Activated T-cell treated with anti-CD3 and anti-CD28 coated beads, Interleukin-2, amount 50 U/mL, for 24 hours (primary cell): ENCODE measurements at regions not wholly inside any gene's neighbourhood (a gene's known extent, or its start where the extent isn't known, plus 50 kb on each side); places are given as distances from the start of the nearest gene placed in this dataset.

ENCODE experiments used
- DNase-seq: peaks from one replicate; pipeline ENCODE4 v3.0.0-alpha.2; 2020
- H3K27ac Mint-ChIP-seq: 2 replicates; pipeline ENCODE4 v1.8.0; 2020; ENCODE audit warnings: mild to moderate bottlenecking, mixed read lengths
- H3K27me3 Mint-ChIP-seq: 2 replicates; pipeline ENCODE4 v1.8.0; 2020; ENCODE audit warnings: mixed read lengths
- H3K36me3 Mint-ChIP-seq: 2 replicates; pipeline ENCODE4 v1.8.0; 2020; ENCODE audit warnings: low read depth, mixed read lengths
- H3K4me1 Mint-ChIP-seq: 2 replicates; pipeline ENCODE4 v1.8.0; 2020; ENCODE audit warnings: low read depth, mixed read lengths
- H3K4me3 Mint-ChIP-seq: 2 replicates; pipeline ENCODE4 v1.8.0; 2020; ENCODE audit warnings: mild to moderate bottlenecking, moderate library complexity, mixed read lengths
- H3K9me3 Mint-ChIP-seq: 2 replicates; pipeline ENCODE4 v1.8.0; 2020; ENCODE audit warnings: mixed read lengths

GRCh38 chr9:106557996-106558667 is 304.8 kb upstream of the ZNF462 start:
- Mint-ChIP-seq H3K9me3 (peaks cover 9% of the 10 kb centered on the region), H3K36me3 (no peaks in the 10 kb centered on the region), H3K4me3 (no peak overlapping the region), H3K4me1 (no peaks in the 10 kb centered on the region), H3K27ac (no peak overlapping the region), H3K27me3 (no peaks in the 10 kb centered on the region)
- no peak for DNase-seq

GRCh38 chr9:106560540-106560939 is 302.4 kb upstream of the ZNF462 start:
- peaks cover 3% of the 10 kb centered on the region for H3K9me3 Mint-ChIP-seq

GRCh38 chr9:106575823-106576222 is 287.1 kb upstream of the ZNF462 start:
- H3K27ac Mint-ChIP-seq: no peak overlapping the region
- H3K4me1 Mint-ChIP-seq: no peaks in the 10 kb centered on the region
- no peak overlapping the region for H3K4me3 Mint-ChIP-seq
- peaks cover 21% of the 10 kb centered on the region for H3K9me3 Mint-ChIP-seq
- DNase-seq: no peak
- no peaks in the 10 kb centered on the region for H3K27me3 Mint-ChIP-seq
- no peaks in the 10 kb centered on the region for H3K36me3 Mint-ChIP-seq

More at GRCh38 chr9:106560540-106560939, 302.4 kb upstream of the ZNF462 start:
- H3K27me3 Mint-ChIP-seq: no peaks in the 10 kb centered on the region
- no peak for DNase-seq
- no peaks in the 10 kb centered on the region for H3K36me3 Mint-ChIP-seq
- no peak overlapping the region for H3K27ac Mint-ChIP-seq
- no peaks in the 10 kb centered on the region for H3K4me1 Mint-ChIP-seq
- H3K4me3 Mint-ChIP-seq: no peak overlapping the region

- Mint-ChIP-seq H3K9me3 (peaks cover 16% of the 10 kb centered on the region), H3K27ac (no peak overlapping the region), H3K4me3 (no peak overlapping the region), H3K27me3 (no peaks in the 10 kb centered on the region), H3K4me1 (no peaks in the 10 kb centered on the region), H3K36me3 (no peaks in the 10 kb centered on the region)
- no peak for DNase-seq
These were observed 286.7 kb upstream of the ZNF462 start for GRCh38 chr9:106576232-106576760.

GRCh38 chr9:106577121-106577520 is 285.8 kb upstream of the ZNF462 start:
- H3K27me3 Mint-ChIP-seq: no peaks in the 10 kb centered on the region
- H3K9me3 Mint-ChIP-seq: peaks cover 12% of the 10 kb centered on the region
- no peaks in the 10 kb centered on the region for H3K4me1 Mint-ChIP-seq
- H3K4me3 Mint-ChIP-seq: no peak overlapping the region
- no peaks in the 10 kb centered on the region for H3K36me3 Mint-ChIP-seq
- DNase-seq: no peak
- no peak overlapping the region for H3K27ac Mint-ChIP-seq

GRCh38 chr9:106580546-106580945 is 282.4 kb upstream of the ZNF462 start:
- H3K4me1 Mint-ChIP-seq: no peaks in the 10 kb centered on the region
- no peaks in the 10 kb centered on the region for H3K27me3 Mint-ChIP-seq

GRCh38 chr9:106581973-106582372 is 281.0 kb upstream of the ZNF462 start:
- H3K27ac Mint-ChIP-seq: no peak overlapping the region
- no peak overlapping the region for H3K4me3 Mint-ChIP-seq
- H3K36me3 Mint-ChIP-seq: no peaks in the 10 kb centered on the region
- DNase-seq: no peak
- H3K27me3 Mint-ChIP-seq: no peaks in the 10 kb centered on the region
- H3K4me1 Mint-ChIP-seq: no peaks in the 10 kb centered on the region
- H3K9me3 Mint-ChIP-seq: peaks cover 12% of the 10 kb centered on the region

More at GRCh38 chr9:106580546-106580945, 282.4 kb upstream of the ZNF462 start:
- H3K9me3 Mint-ChIP-seq: peaks cover 8% of the 10 kb centered on the region
- DNase-seq: no peak
- H3K27ac Mint-ChIP-seq: no peak overlapping the region
- no peak overlapping the region for H3K4me3 Mint-ChIP-seq
- no peaks in the 10 kb centered on the region for H3K36me3 Mint-ChIP-seq

- H3K4me3 Mint-ChIP-seq: no peak overlapping the region
- no peak overlapping the region for H3K27ac Mint-ChIP-seq
- H3K9me3 Mint-ChIP-seq: peaks cover 7% of the 10 kb centered on the region
- no peaks in the 10 kb centered on the region for H3K27me3 Mint-ChIP-seq
- DNase-seq: no peak
- no peaks in the 10 kb centered on the region for H3K36me3 Mint-ChIP-seq
- H3K4me1 Mint-ChIP-seq: no peaks in the 10 kb centered on the region
These were observed 279.2 kb upstream of the ZNF462 start for GRCh38 chr9:106583751-106584150.

GRCh38 chr9:106587042-106587441 is 275.9 kb upstream of the ZNF462 start:
- no peak overlapping the region for H3K27ac Mint-ChIP-seq
- H3K4me1 Mint-ChIP-seq: no peaks in the 10 kb centered on the region
- peaks cover 9% of the 10 kb centered on the region for H3K9me3 Mint-ChIP-seq
- no peaks in the 10 kb centered on the region for H3K27me3 Mint-ChIP-seq
- no peak for DNase-seq
- no peak overlapping the region for H3K4me3 Mint-ChIP-seq
- H3K36me3 Mint-ChIP-seq: no peaks in the 10 kb centered on the region

GRCh38 chr9:106588626-106589025 is 274.3 kb upstream of the ZNF462 start:
- DNase-seq: no peak
- H3K4me3 Mint-ChIP-seq: no peak overlapping the region
- no peak overlapping the region for H3K27ac Mint-ChIP-seq
- H3K4me1 Mint-ChIP-seq: no peaks in the 10 kb centered on the region
- no peaks in the 10 kb centered on the region for H3K36me3 Mint-ChIP-seq
- peaks cover 7% of the 10 kb centered on the region for H3K9me3 Mint-ChIP-seq
- no peaks in the 10 kb centered on the region for H3K27me3 Mint-ChIP-seq

- H3K27me3 Mint-ChIP-seq: no peaks in the 10 kb centered on the region
- no peak for DNase-seq
- H3K9me3 Mint-ChIP-seq: peaks cover 4% of the 10 kb centered on the region
- H3K4me3 Mint-ChIP-seq: no peak overlapping the region
- no peak overlapping the region for H3K27ac Mint-ChIP-seq
- no peaks in the 10 kb centered on the region for H3K36me3 Mint-ChIP-seq
- H3K4me1 Mint-ChIP-seq: no peaks in the 10 kb centered on the region
These were observed 272.0 kb upstream of the ZNF462 start for GRCh38 chr9:106590759-106591505.

- H3K36me3 Mint-ChIP-seq: no peaks in the 10 kb centered on the region
- H3K27ac Mint-ChIP-seq: no peak overlapping the region
- H3K4me1 Mint-ChIP-seq: no peaks in the 10 kb centered on the region
- peaks cover 3% of the 10 kb centered on the region for H3K9me3 Mint-ChIP-seq
- DNase-seq: no peak
- no peaks in the 10 kb centered on the region for H3K27me3 Mint-ChIP-seq
- H3K4me3 Mint-ChIP-seq: no peak overlapping the region
These were observed 269.8 kb upstream of the ZNF462 start for GRCh38 chr9:106593201-106593600.

- no peak for DNase-seq
- H3K4me3 Mint-ChIP-seq: no peak overlapping the region
- no peaks in the 10 kb centered on the region for H3K9me3 Mint-ChIP-seq
- no peak overlapping the region for H3K27ac Mint-ChIP-seq
- H3K27me3 Mint-ChIP-seq: no peaks in the 10 kb centered on the region
- H3K36me3 Mint-ChIP-seq: no peaks in the 10 kb centered on the region
- H3K4me1 Mint-ChIP-seq: no peaks in the 10 kb centered on the region
These were observed 266.0 kb upstream of the ZNF462 start for GRCh38 chr9:106596984-106597383.

GRCh38 chr9:106600955-106601560 is 261.9 kb upstream of the ZNF462 start:
- Mint-ChIP-seq H3K9me3 (peaks cover 2% of the 10 kb centered on the region), H3K36me3 (no peaks in the 10 kb centered on the region), H3K27me3 (no peaks in the 10 kb centered on the region), H3K4me1 (no peaks in the 10 kb centered on the region), H3K4me3 (no peak overlapping the region), H3K27ac (no peak overlapping the region)
- DNase-seq: no peak

- Mint-ChIP-seq H3K27ac (no peak overlapping the region), H3K4me1 (no peaks in the 10 kb centered on the region), H3K9me3 (peaks cover 2% of the 10 kb centered on the region), H3K36me3 (no peaks in the 10 kb centered on the region), H3K27me3 (no peaks in the 10 kb centered on the region), H3K4me3 (no peak overlapping the region)
- no peak for DNase-seq
These were observed 260.6 kb upstream of the ZNF462 start for GRCh38 chr9:106602344-106602743.
